PFSK-1 (cell line): ENCODE measurements at regions not wholly inside any gene's neighbourhood (a gene's known extent, or its start where the extent isn't known, plus 50 kb on each side); places are given as distances from the start of the nearest gene placed in this dataset.

Experiments used
- SIN3A ChIP-seq: IDR thresholded peaks from 2 replicates; pipeline ENCODE4 v1.6.1; 2012; ENCODE audit warnings: mild to moderate bottlenecking, low read length, moderate library complexity, borderline replicate concordance; ENCODE audit not compliant: insufficient read depth
- TAF1 ChIP-seq: IDR thresholded peaks from 2 replicates; pipeline ENCODE4 v1.6.1; 2012; ENCODE audit warnings: low read length, control low read depth, borderline replicate concordance; ENCODE audit not compliant: insufficient read depth

- TF ChIP-seq SIN3A (no peak), TAF1 (no peak)
These were observed 101.9 kb downstream of the RFLNA start for GRCh38 chr12:124396544-124397398.
